ENCODE measurements at regions not wholly inside any gene's neighbourhood (a gene's known extent, or its start where the extent isn't known, plus 50 kb on each side); places are given as distances from the start of the nearest gene placed in this dataset.

DNA sequence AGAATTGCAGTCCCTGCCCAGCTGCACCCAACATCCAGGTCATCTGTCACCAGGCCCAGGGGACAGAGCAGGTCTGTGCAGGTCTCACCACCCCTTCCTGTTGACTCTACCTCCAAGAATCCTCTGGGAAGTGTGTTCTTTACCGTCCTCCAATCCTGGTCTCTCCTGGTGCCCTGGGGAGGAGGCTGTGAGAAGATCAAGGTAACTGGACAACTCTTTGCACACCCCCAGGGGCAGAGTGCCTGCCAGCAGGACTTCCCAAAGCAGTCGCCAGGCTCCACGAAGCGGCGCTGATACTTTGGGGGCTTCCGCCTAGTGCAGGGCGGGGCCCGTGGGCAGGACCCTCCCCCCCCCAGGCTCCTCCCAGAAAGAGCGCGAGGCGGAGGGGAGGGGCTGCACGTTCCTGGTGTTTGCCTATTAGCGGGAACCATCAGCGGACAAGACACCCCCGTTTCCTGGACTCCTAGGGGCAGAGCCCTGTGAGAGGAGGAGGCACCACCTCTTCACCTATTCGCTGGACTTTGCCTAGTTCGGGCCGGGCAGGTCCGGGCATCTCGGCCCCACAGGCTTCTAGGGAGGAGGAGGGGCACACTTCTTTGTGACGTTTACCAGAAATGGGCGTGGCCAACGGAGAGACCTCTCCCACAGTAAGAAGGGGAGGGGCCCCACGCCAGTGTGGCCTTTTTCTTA lies 918.0 kb downstream of the AACS start:
- peaks cover 45% of the 10 kb centered on the region for H3K27me3 Mint-ChIP-seq (ENCODE audit: low read depth)
- peaks cover 11% of the 10 kb centered on the region for H3K4me1 Mint-ChIP-seq
- no peaks in the 10 kb centered on the region for H3K9me3 Mint-ChIP-seq
- peak overlapping the region; percentile 72 for H3K27ac Mint-ChIP-seq
- H3K36me3 Mint-ChIP-seq, result no peaks in the 10 kb centered on the region
- TF ChIP-seq, protein P1, sequence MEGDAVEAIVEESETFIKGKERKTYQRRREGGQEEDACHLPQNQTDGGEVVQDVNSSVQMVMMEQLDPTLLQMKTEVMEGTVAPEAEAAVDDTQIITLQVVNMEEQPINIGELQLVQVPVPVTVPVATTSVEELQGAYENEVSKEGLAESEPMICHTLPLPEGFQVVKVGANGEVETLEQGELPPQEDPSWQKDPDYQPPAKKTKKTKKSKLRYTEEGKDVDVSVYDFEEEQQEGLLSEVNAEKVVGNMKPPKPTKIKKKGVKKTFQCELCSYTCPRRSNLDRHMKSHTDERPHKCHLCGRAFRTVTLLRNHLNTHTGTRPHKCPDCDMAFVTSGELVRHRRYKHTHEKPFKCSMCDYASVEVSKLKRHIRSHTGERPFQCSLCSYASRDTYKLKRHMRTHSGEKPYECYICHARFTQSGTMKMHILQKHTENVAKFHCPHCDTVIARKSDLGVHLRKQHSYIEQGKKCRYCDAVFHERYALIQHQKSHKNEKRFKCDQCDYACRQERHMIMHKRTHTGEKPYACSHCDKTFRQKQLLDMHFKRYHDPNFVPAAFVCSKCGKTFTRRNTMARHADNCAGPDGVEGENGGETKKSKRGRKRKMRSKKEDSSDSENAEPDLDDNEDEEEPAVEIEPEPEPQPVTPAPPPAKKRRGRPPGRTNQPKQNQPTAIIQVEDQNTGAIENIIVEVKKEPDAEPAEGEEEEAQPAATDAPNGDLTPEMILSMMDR (IDR thresholded peaks at IDR 0.05; ENCODE audit: unreplicated experiment), result no peak
- peak; percentile 63 to 80 for DNase-seq (ENCODE audit: low spot score in 2 of 2, unreplicated experiment in 2 of 2)
- H3K4me3 Mint-ChIP-seq, result peak overlapping the region; percentile 90

- TF ChIP-seq, protein P1 (IDR thresholded peaks at IDR 0.05; ENCODE audit: unreplicated experiment), result no peak
- Mint-ChIP-seq H3K4me3 (peak overlapping the region; percentile 90), H3K36me3 (no peaks in the 10 kb centered on the region), H3K9me3 (no peaks in the 10 kb centered on the region), H3K4me1 (peaks cover 11% of the 10 kb centered on the region), H3K27ac (peak overlapping the region; percentile 72), H3K27me3 (ENCODE audit: low read depth) (peaks cover 39% of the 10 kb centered on the region)
- DNase-seq (ENCODE audit: low spot score in 2 of 2, unreplicated experiment in 2 of 2), result no peak
These were observed 918.7 kb downstream of the AACS start for GRCh38 chr12:125983784-125984500.

GRCh38 chr12:125988545-125988944 lies 923.3 kb downstream of the AACS start:
- TF ChIP-seq, protein P1 (IDR thresholded peaks at IDR 0.05; ENCODE audit: unreplicated experiment), result no peak
- Mint-ChIP-seq H3K27ac (no peak overlapping the region), H3K4me1 (peaks cover 8% of the 10 kb centered on the region), H3K4me3 (no peak overlapping the region), H3K27me3 (ENCODE audit: low read depth) (peaks cover 28% of the 10 kb centered on the region), H3K9me3 (no peaks in the 10 kb centered on the region), H3K36me3 (no peaks in the 10 kb centered on the region)
- DNase-seq (ENCODE audit: low spot score in 2 of 2, unreplicated experiment in 2 of 2), result no peak

DNA sequence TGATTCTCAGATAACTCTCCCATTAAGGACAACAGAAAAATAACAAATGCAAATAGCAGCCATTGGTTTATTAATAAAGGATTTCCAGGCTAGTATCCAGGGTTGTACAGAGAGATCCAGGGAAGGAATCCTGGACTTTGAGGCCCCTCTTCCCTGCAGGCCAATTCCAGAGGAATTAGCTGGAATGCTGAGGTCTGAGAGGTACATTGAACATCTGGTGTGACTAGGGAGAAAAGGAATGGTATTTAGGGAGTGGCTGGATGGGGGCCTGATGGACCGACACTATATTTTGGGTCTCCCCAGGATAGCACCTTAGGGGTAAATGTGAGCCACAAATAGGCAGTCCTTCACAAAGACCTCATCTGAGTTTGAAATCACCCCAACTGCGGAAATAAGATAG lies 924.5 kb downstream of the AACS start:
- Mint-ChIP-seq H3K4me3 (no peak overlapping the region), H3K9me3 (no peaks in the 10 kb centered on the region), H3K27ac (no peak overlapping the region), H3K27me3 (ENCODE audit: low read depth) (peaks cover 22% of the 10 kb centered on the region), H3K4me1 (peaks cover 4% of the 10 kb centered on the region), H3K36me3 (no peaks in the 10 kb centered on the region)
- DNase-seq (ENCODE audit: low spot score in 2 of 2, unreplicated experiment in 2 of 2), result no peak
- TF ChIP-seq, protein P1 (IDR thresholded peaks at IDR 0.05; ENCODE audit: unreplicated experiment), result no peak

DNA sequence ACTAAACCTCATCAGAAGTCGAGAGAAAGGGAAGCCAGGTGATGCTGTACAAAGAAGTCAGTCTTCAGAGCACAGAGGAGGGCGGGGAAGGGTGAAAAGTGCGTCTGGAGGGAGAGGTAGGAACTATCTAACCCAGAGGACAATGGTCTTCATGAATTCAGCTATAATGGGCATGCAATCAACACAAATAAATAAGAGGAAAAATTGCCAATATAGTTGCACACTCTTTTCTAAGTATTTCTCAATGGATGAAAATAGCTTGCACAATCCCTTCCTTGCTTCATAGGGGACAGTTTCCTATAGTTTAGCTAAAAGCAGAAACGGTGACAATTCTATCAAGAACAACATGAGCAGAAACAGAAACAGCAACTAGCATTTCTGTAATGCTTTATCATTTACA lies 931.2 kb downstream of the AACS start:
- Mint-ChIP-seq H3K27ac (no peak overlapping the region), H3K4me1 (no peaks in the 10 kb centered on the region), H3K9me3 (peaks cover under 1% of the 10 kb centered on the region), H3K4me3 (no peak overlapping the region), H3K27me3 (ENCODE audit: low read depth) (no peaks in the 10 kb centered on the region), H3K36me3 (no peaks in the 10 kb centered on the region)
- no peak for DNase-seq (ENCODE audit: low spot score in 2 of 2, unreplicated experiment in 2 of 2)
- TF ChIP-seq, protein P1 (IDR thresholded peaks at IDR 0.05; ENCODE audit: unreplicated experiment), result no peak

All from mesothelial cell of epicardium (in vitro differentiated cells).